ENCODE measurements at regions not wholly inside any gene's neighbourhood (a gene's known extent, or its start where the extent isn't known, plus 50 kb on each side); places are given as distances from the start of the nearest gene placed in this dataset.
"Not testable (repeated sequence)": the region's sequence is repeated elsewhere in the genome, so short reads cannot be mapped to it uniquely, and the experiment has no call there.

- no peak for DNase-seq (ENCODE audit: low spot score)
Measured at GRCh38 chr14:29982171-29982570, 54.5 kb upstream of the PRKD1 start.

- no peak for DNase-seq (ENCODE audit: low spot score)
Measured at GRCh38 chr14:29982993-29983392, 55.3 kb upstream of the PRKD1 start.

- DNase-seq (ENCODE audit: low spot score) = not testable (repeated sequence)
Measured at GRCh38 chr14:29990344-29990857, 62.8 kb upstream of the PRKD1 start.

GRCh38 chr14:29990993-29991392 lies 63.3 kb upstream of the PRKD1 start:
- DNase-seq (ENCODE audit: low spot score) = no peak

GRCh38 chr14:29993143-29993542 lies 65.5 kb upstream of the PRKD1 start:
- no peak for DNase-seq (ENCODE audit: low spot score)

- DNase-seq (ENCODE audit: low spot score) = no peak
Measured at GRCh38 chr14:29999013-29999539, 71.4 kb upstream of the PRKD1 start.

GRCh38 chr14:30002859-30003258 lies 75.2 kb upstream of the PRKD1 start:
- no peak for DNase-seq (ENCODE audit: low spot score)

GRCh38 chr14:30005114-30005808 lies 77.6 kb upstream of the PRKD1 start:
- peak; percentile 8 for DNase-seq (ENCODE audit: low spot score)

GRCh38 chr14:30006695-30007094 lies 79.0 kb upstream of the PRKD1 start:
- no peak for DNase-seq (ENCODE audit: low spot score)

- no peak for DNase-seq (ENCODE audit: low spot score)
Measured at GRCh38 chr14:30015489-30015888, 87.8 kb upstream of the PRKD1 start.

- DNase-seq (ENCODE audit: low spot score) = no peak
Measured at GRCh38 chr14:30016002-30016401, 88.4 kb upstream of the PRKD1 start.

- no peak for DNase-seq (ENCODE audit: low spot score)
Measured at GRCh38 chr14:30017370-30017993, 89.8 kb upstream of the PRKD1 start.

- DNase-seq (ENCODE audit: low spot score) = no peak
Measured at GRCh38 chr14:30020271-30020670, 92.6 kb upstream of the PRKD1 start.

GRCh38 chr14:30020687-30021086 lies 93.0 kb upstream of the PRKD1 start:
- no peak for DNase-seq (ENCODE audit: low spot score)

GRCh38 chr14:30023350-30023749 lies 95.7 kb upstream of the PRKD1 start:
- not testable (repeated sequence) for DNase-seq (ENCODE audit: low spot score)

- no peak for DNase-seq (ENCODE audit: low spot score)
Measured at GRCh38 chr14:30034152-30034551, 106.5 kb upstream of the PRKD1 start.

GRCh38 chr14:30035361-30035760 lies 107.7 kb upstream of the PRKD1 start:
- DNase-seq (ENCODE audit: low spot score) = no peak

- no peak for DNase-seq (ENCODE audit: low spot score)
Measured at GRCh38 chr14:30045720-30046119, 118.1 kb upstream of the PRKD1 start.

- DNase-seq (ENCODE audit: low spot score) = no peak
Measured at GRCh38 chr14:30053103-30053502, 125.5 kb upstream of the PRKD1 start.

GRCh38 chr14:30054201-30054600 lies 126.6 kb upstream of the PRKD1 start:
- no peak for DNase-seq (ENCODE audit: low spot score)

GRCh38 chr14:30058401-30058800 lies 130.8 kb upstream of the PRKD1 start:
- no peak for DNase-seq (ENCODE audit: low spot score)

- no peak for DNase-seq (ENCODE audit: low spot score)
Measured at GRCh38 chr14:30063746-30064145, 136.1 kb upstream of the PRKD1 start.

GRCh38 chr14:30064454-30064853 lies 136.8 kb upstream of the PRKD1 start:
- DNase-seq (ENCODE audit: low spot score) = no peak

Measured in LoVo (cell line).